Sigmoid colon (tissue), 3 donors: ENCODE measurements at regions not wholly inside any gene's neighbourhood (a gene's known extent, or its start where the extent isn't known, plus 50 kb on each side); places are given as distances from the start of the nearest gene placed in this dataset.

Source experiments
- POLR2A ChIP-seq, 2 donors: fragments of 450-650 bp; IDR thresholded peaks; one replicate each; pipeline ENCODE4 v1.6.1; 2016; ENCODE audit warnings: antibody characterized with exemption in 2 of 2, mild to moderate bottlenecking in 2 of 2, moderate library complexity in 2 of 2
- TF ChIP-seq, protein P1 (sequence below), 4 experiments: fragments of 450-650 bp in 3 of 4; fragments of 200-600 bp in 1 of 4; IDR thresholded peaks; one replicate each; pipeline ENCODE4 v1.5.1; 2016 to 2019; ENCODE audit warnings: antibody characterized with exemption in 4 of 4, mild to moderate bottlenecking in 3 of 4, moderate library complexity in 2 of 4

DNA sequence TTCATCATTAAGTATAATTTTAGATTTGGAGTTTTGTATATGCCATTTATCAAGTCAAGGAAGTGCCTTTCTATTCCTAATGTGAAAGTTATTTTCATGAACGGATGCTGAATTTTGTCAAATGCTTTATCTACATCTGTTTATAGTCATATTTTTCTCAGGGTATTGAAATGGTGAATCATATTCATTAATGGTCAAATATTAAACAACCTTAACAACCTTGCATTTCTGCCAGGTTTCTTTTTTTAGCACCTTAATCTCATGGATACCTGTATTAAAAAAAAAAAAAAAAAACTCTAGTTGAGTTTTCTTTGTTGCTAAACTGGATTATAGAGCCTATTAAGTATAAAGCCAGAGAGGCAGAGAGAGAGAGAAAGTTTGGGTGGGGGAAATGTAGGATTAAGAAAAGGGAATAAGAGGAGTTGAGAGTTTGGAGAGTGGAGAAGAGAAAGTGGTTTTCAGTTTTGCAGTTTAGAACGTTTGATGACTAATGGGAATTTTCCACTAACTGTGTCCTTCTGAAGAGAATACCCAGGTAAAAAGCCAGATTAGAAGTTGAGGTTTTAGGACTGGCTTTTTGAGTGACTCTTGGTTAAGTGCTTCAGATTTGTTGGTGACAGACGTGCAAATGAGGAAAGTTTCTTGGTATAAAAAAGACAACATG is 305.0 kb downstream of the HLX start:
- TF ChIP-seq, protein P1, sequence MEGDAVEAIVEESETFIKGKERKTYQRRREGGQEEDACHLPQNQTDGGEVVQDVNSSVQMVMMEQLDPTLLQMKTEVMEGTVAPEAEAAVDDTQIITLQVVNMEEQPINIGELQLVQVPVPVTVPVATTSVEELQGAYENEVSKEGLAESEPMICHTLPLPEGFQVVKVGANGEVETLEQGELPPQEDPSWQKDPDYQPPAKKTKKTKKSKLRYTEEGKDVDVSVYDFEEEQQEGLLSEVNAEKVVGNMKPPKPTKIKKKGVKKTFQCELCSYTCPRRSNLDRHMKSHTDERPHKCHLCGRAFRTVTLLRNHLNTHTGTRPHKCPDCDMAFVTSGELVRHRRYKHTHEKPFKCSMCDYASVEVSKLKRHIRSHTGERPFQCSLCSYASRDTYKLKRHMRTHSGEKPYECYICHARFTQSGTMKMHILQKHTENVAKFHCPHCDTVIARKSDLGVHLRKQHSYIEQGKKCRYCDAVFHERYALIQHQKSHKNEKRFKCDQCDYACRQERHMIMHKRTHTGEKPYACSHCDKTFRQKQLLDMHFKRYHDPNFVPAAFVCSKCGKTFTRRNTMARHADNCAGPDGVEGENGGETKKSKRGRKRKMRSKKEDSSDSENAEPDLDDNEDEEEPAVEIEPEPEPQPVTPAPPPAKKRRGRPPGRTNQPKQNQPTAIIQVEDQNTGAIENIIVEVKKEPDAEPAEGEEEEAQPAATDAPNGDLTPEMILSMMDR (IDR thresholded peaks at IDR 0.05), result no peak
- no peak for TF ChIP-seq POLR2A (IDR thresholded peaks at IDR 0.05)
